ENCODE measurements at regions not wholly inside any gene's neighbourhood (a gene's known extent, or its start where the extent isn't known, plus 50 kb on each side); places are given as distances from the start of the nearest gene placed in this dataset.

DNA sequence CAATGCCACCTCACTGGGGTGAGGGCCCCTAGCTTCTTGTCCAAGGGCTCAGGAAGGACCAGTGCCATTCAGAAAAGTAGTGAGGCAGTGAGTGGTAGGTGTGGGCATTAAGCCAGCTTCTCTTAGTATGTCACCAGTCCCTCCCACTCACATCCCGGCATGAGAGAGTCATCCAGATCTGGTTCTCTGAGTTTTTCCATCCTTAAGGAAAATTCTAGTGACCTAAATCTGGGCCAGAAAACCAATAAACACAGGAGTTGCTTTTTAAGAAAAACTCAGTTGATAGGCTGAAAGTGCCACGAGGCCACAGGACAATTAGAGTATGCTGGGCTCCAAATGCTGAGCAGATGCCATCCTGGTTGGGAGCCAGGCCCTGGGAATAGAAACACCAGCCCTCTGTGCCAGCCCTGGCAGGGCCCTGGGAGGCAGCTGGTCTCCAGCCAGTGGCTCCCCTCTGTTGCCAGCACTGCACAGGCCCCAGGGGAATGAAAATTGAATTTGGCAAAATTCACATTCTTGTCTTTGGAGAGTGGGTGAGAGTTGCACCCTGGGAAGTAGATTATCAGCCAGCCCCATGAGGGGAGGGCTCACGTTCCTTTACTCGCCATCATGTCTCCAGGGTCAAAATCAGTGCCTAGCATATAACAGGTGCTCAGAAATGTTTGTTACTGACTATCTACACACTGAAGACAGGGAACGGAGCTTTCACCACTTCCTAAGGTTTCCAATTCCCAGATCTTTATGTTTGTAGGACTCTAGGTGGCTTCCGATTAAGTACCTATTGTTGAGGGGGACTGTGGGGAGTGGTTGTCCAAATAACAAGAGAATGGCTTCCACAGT, 52.8 kb downstream of the FAM43A start:
- H3K27me3 ChIP-seq: no peaks in the 10 kb centered on the region
- TF ChIP-seq POLR2A (IDR thresholded peaks at IDR 0.05): no peak
- no peak for TF ChIP-seq CTCF (IDR thresholded peaks at IDR 0.05 in 4 of 5, conservative IDR thresholded peaks at IDR 0.05 in 1 of 5)
- intact Hi-C loops (cut with DNase I; ENCODE audit: low total_unique reads): no loop called here
- H3K9me3 ChIP-seq: peaks cover 0 to 5% (median 0%) of the 10 kb centered on the region in 3 donors
- in situ Hi-C loops (cut with MboI; ENCODE audit: low sequenced_read_pairs in 4 of 4): no loop called here
- H3K27ac ChIP-seq: peak overlapping the region in 3 of 4 donors; percentile 53 to 63 (median 54)
- no peaks in the 10 kb centered on the region for H3K36me3 ChIP-seq
- peaks cover 15 to 17% of the 10 kb centered on the region in 2 donors for H3K4me1 ChIP-seq
- ATAC-seq: peak; percentile 99
- H3K4me3 ChIP-seq: no peak overlapping the region
- DNase-seq: peak; percentile 74 to 85

- ATAC-seq: no peak
- in situ Hi-C loops (cut with MboI; ENCODE audit: low sequenced_read_pairs in 4 of 4) (no loop called here), intact Hi-C loops (cut with DNase I; ENCODE audit: low total_unique reads) (no loop called here)
- no peak overlapping the region for H3K4me3 ChIP-seq
- TF ChIP-seq POLR2A (IDR thresholded peaks at IDR 0.05): no peak
- TF ChIP-seq CTCF (IDR thresholded peaks at IDR 0.05 in 4 of 5, conservative IDR thresholded peaks at IDR 0.05 in 1 of 5): no peak
- no peak for DNase-seq
- H3K9me3 ChIP-seq: peaks cover 0 to 5% (median 0%) of the 10 kb centered on the region in 3 donors
- H3K27me3 ChIP-seq: no peaks in the 10 kb centered on the region
- no peaks in the 10 kb centered on the region for H3K36me3 ChIP-seq
- H3K27ac ChIP-seq: no peak overlapping the region
- H3K4me1 ChIP-seq: peaks cover 15 to 17% of the 10 kb centered on the region in 2 donors
Observed at GRCh38 chr3:194739498-194740284, 54.0 kb downstream of the FAM43A start.

GRCh38 chr3:194740859-194741491, 55.3 kb downstream of the FAM43A start:
- no peak overlapping the region for H3K27ac ChIP-seq
- no peak overlapping the region for H3K4me3 ChIP-seq
- H3K36me3 ChIP-seq: no peaks in the 10 kb centered on the region
- H3K4me1 ChIP-seq: peaks cover 15 to 17% of the 10 kb centered on the region in 2 donors
- no peak for DNase-seq
- in situ Hi-C loops (cut with MboI; ENCODE audit: low sequenced_read_pairs in 4 of 4): no loop called here
- intact Hi-C loops (cut with DNase I; ENCODE audit: low total_unique reads): no loop called here
- TF ChIP-seq CTCF (IDR thresholded peaks at IDR 0.05 in 4 of 5, conservative IDR thresholded peaks at IDR 0.05 in 1 of 5): no peak
- no peak for TF ChIP-seq POLR2A (IDR thresholded peaks at IDR 0.05)
- no peak for ATAC-seq
- H3K9me3 ChIP-seq: no peaks in the 10 kb centered on the region
- no peaks in the 10 kb centered on the region for H3K27me3 ChIP-seq

DNA sequence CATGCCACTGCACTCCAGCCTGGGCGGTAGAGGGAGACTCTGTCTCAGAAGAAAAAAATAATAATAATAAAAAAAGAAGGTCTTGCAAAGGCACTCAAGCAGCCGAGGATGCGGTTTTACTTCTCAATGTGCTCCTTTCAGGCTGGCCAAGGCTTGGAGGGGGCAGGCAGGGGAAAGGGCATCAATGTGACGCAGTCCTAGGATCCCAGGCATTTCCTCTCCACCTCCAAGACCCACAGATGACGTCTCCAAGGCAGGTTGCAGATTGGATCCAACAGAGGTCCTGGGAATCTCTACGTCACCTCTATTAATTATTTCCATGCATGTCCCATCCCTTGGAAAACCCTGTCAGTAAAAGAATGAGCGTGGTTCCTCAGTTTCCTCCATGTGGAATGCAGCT, 56.2 kb downstream of the FAM43A start:
- no peak for TF ChIP-seq POLR2A (IDR thresholded peaks at IDR 0.05)
- no peak for TF ChIP-seq CTCF (IDR thresholded peaks at IDR 0.05 in 4 of 5, conservative IDR thresholded peaks at IDR 0.05 in 1 of 5)
- no peaks in the 10 kb centered on the region for H3K9me3 ChIP-seq
- in situ Hi-C loops (cut with MboI; ENCODE audit: low sequenced_read_pairs in 4 of 4): no loop called here
- DNase-seq (no peak), ATAC-seq (no peak)
- H3K36me3 ChIP-seq: no peaks in the 10 kb centered on the region
- H3K4me3 ChIP-seq: no peak overlapping the region
- intact Hi-C loops (cut with DNase I; ENCODE audit: low total_unique reads): no loop called here
- H3K27ac ChIP-seq: no peak overlapping the region
- H3K27me3 ChIP-seq: no peaks in the 10 kb centered on the region
- peaks cover 15 to 17% of the 10 kb centered on the region in 2 donors for H3K4me1 ChIP-seq

Measured in gastrocnemius medialis (tissue), 4 donors.